ENCODE measurements at regions not wholly inside any gene's neighbourhood (a gene's known extent, or its start where the extent isn't known, plus 50 kb on each side); places are given as distances from the start of the nearest gene placed in this dataset.

DNA sequence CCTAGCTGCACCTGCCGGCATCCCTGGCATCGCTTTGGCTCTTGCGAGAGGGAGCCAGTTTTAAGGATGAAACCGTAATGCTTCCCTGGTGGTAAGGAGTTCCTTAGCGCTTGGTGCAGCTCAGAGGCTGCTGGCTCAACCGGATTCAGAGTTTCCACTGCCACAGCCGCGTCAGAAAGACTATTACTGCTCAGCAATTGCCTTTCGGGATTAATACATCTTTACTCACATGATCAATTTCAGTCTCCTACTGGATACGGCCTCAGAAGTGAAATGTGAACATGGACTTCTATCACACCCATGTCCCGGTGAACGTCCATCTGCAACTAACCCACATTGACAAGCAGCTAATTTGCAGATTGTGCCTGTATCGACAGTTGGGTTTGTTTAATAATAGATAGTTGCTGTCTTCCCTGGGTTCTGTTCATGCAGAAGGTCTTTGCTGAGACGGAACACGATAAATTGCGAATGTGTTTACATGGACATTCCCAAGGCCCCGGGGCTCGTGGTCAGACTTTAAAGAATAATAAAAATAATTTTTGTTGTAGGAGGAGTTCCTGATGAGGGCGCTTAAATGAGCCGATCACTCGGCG, 175.4 kb downstream of the ENGASE start:
- Histone ChIP-seq H3K27ac (no peak overlapping the region), H3K4me1 (no peaks in the 10 kb centered on the region; the same call in 2 of the 3 replicates), H3K4me2 (no peak overlapping the region), H3K4me3 (no peak overlapping the region), H3K9me3 (no peaks in the 10 kb centered on the region)
- WGBS (ENCODE audit: missing lambda C conversion rate) = 81% methylated on average over 22 of the region's 22 CpGs
- ChIA-PET CTCF (interaction anchor here (0.8 to 1.2 kb wide), 2 partner anchors 26 to 165 kb away, joined by 3 read pairs; no protein-coding TSS in a partner anchor), POLR2A (no interaction called here)
- no peak for DNase-seq (ENCODE audit: low read depth in 1 of 2, low spot score in 1 of 2)
- ATAC-seq = no peak
- TF ChIP-seq POLR2AphosphoS2 (conservative IDR thresholded peaks at IDR 0.05; ENCODE audit: low read length) = no peak
- no peak for TF ChIP-seq MYC (IDR thresholded peaks at IDR 0.05; ENCODE audit: borderline replicate concordance, low read length)
- peak; percentile 43 for FAIRE-seq

DNA sequence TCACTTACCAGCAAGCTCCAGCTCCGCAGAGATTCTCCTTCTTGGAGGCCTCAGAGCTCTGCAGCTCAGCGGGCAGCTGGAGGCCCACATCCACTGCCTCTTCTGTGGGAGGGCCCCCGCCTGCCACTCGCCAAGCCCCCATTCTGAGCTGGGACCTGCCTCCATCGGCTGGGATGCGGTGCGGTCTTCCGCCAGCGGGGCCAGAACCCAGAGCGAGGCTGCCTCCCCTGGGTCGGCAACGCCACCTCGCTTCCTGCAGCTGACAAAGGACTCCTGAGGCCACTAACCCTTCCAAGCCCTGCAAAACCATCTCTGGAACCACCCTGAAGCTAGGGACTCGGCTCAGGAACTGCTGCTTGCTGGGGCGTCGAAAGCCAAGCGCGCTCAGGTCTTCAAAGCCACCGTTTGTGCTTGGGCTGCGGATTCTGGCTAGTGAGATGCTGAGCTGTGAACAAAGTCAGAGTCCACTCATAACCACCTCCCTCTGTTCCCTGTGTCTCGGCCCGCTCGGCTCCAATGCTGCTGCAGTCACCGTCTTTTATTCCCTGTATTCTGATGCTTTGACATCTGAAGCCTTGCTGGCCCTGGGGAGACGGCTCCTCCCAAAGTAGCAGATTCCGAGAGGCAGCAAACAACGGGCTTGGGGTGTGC, 174.3 kb downstream of the ENGASE start:
- Histone ChIP-seq H3K27ac (no peak overlapping the region), H3K4me3 (no peak overlapping the region), H3K9me3 (no peaks in the 10 kb centered on the region), H3K4me1 (no peaks in the 10 kb centered on the region; the same call in 2 of the 3 replicates), H3K4me2 (no peak overlapping the region)
- TF ChIP-seq NPAS2 (CRISPR knock-in tag; IDR thresholded peaks at IDR 0.05; ENCODE audit: borderline replicate concordance) = no peak
- no peak for TF ChIP-seq POLR2AphosphoS2 (conservative IDR thresholded peaks at IDR 0.05; ENCODE audit: low read length)
- no peak for TF ChIP-seq FOSB (CRISPR knock-in tag; IDR thresholded peaks at IDR 0.05)
- TF ChIP-seq EP300 (IDR thresholded peaks at IDR 0.05) = no peak
- no peak for TF ChIP-seq RFX5 (IDR thresholded peaks at IDR 0.05)
- TF ChIP-seq, protein P1, sequence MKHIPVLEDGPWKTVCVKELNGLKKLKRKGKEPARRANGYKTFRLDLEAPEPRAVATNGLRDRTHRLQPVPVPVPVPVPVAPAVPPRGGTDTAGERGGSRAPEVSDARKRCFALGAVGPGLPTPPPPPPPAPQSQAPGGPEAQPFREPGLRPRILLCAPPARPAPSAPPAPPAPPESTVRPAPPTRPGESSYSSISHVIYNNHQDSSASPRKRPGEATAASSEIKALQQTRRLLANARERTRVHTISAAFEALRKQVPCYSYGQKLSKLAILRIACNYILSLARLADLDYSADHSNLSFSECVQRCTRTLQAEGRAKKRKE (CRISPR knock-in tag; IDR thresholded peaks at IDR 0.05; ENCODE audit: low read depth) = no peak
- TF ChIP-seq MAFK (IDR thresholded peaks at IDR 0.05; ENCODE audit: partially characterized antibody) = no peak
- no peak for TF ChIP-seq RNF2 (IDR thresholded peaks at IDR 0.05; ENCODE audit: borderline replicate concordance, low read depth)
- no peak for TF ChIP-seq RARB (CRISPR knock-in tag; IDR thresholded peaks at IDR 0.05)
- TF ChIP-seq, protein P2, sequence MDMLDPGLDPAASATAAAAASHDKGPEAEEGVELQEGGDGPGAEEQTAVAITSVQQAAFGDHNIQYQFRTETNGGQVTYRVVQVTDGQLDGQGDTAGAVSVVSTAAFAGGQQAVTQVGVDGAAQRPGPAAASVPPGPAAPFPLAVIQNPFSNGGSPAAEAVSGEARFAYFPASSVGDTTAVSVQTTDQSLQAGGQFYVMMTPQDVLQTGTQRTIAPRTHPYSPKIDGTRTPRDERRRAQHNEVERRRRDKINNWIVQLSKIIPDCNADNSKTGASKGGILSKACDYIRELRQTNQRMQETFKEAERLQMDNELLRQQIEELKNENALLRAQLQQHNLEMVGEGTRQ (IDR thresholded peaks at IDR 0.05) = no peak
- TF ChIP-seq, protein P3, sequence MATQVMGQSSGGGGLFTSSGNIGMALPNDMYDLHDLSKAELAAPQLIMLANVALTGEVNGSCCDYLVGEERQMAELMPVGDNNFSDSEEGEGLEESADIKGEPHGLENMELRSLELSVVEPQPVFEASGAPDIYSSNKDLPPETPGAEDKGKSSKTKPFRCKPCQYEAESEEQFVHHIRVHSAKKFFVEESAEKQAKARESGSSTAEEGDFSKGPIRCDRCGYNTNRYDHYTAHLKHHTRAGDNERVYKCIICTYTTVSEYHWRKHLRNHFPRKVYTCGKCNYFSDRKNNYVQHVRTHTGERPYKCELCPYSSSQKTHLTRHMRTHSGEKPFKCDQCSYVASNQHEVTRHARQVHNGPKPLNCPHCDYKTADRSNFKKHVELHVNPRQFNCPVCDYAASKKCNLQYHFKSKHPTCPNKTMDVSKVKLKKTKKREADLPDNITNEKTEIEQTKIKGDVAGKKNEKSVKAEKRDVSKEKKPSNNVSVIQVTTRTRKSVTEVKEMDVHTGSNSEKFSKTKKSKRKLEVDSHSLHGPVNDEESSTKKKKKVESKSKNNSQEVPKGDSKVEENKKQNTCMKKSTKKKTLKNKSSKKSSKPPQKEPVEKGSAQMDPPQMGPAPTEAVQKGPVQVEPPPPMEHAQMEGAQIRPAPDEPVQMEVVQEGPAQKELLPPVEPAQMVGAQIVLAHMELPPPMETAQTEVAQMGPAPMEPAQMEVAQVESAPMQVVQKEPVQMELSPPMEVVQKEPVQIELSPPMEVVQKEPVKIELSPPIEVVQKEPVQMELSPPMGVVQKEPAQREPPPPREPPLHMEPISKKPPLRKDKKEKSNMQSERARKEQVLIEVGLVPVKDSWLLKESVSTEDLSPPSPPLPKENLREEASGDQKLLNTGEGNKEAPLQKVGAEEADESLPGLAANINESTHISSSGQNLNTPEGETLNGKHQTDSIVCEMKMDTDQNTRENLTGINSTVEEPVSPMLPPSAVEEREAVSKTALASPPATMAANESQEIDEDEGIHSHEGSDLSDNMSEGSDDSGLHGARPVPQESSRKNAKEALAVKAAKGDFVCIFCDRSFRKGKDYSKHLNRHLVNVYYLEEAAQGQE (IDR thresholded peaks at IDR 0.05) = no peak
- no peak for TF ChIP-seq ESRRA (IDR thresholded peaks at IDR 0.05; ENCODE audit: borderline replicate concordance, low read length)
- CTCF ChIA-PET = interaction anchor here (1.2 to 1.5 kb wide), 3 partner anchors 16 to 143 kb away, joined by 3 to 9 read pairs (median 4); no protein-coding TSS in a partner anchor
- POLR2A ChIA-PET = no interaction called here
- 83% methylated on average over 26 of the region's 27 CpGs for WGBS (ENCODE audit: missing lambda C conversion rate)
- no peak for DNase-seq (ENCODE audit: low read depth in 1 of 2, low spot score in 1 of 2)
- FAIRE-seq = no peak
- ATAC-seq = peak in 1 of 2 experiments; percentile 25; a peak in 2 of 6 replicates

Data from A549 (cell line).